SIG-M5 treated with dmso at 0.1 percent for 504 hours (cell line): ENCODE measurements at regions not wholly inside any gene's neighbourhood (a gene's known extent, or its start where the extent isn't known, plus 50 kb on each side); places are given as distances from the start of the nearest gene placed in this dataset.

Experiments used
- DNase-seq: peaks from one replicate; lab custom pipeline; 2025; ENCODE audit not compliant: unreplicated experiment; lab: John Stamatoyannopoulos, UW

- no peak for DNase-seq
These were observed 68.9 kb downstream of the NCR2 start for GRCh38 chr6:41404182-41404845.

- no peak for DNase-seq
These were observed 70.7 kb downstream of the NCR2 start for GRCh38 chr6:41405941-41406727.

- DNase-seq = no peak
These were observed 71.5 kb downstream of the NCR2 start for GRCh38 chr6:41406728-41407489.

GRCh38 chr6:41408576-41408975, 73.2 kb downstream of the NCR2 start:
- DNase-seq = no peak

- DNase-seq = no peak
These were observed 73.6 kb downstream of the NCR2 start for GRCh38 chr6:41408982-41409381.

DNA sequence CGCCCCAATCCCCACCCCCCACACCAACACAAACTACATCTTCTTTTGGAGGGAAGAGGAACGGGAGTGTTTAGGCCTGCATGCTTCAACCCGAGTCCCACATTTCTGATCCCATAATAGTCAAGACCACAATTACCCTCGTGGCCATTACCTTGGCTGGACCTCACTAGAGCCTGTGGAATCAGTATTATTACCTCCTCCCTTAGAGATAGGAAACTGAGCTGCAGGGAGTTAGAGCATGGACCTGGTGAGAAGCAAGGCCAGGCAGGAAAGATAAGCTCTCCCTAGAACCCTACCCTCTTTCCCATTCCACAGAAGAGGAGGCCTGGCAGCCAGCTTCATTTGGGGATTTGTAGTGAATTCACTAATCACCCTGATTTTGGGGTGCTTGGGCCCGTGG, 74.1 kb downstream of the NCR2 start:
- DNase-seq = no peak

- DNase-seq = no peak
These were observed 76.6 kb downstream of the NCR2 start for GRCh38 chr6:41411961-41412360.

GRCh38 chr6:41413250-41413649, 77.8 kb downstream of the NCR2 start:
- DNase-seq = no peak

- DNase-seq = no peak
These were observed 81.1 kb downstream of the NCR2 start for GRCh38 chr6:41416501-41416837.

- DNase-seq = no peak
These were observed 83.3 kb downstream of the NCR2 start for GRCh38 chr6:41418741-41419140.

GRCh38 chr6:41419385-41419784, 84.0 kb downstream of the NCR2 start:
- no peak for DNase-seq

DNA sequence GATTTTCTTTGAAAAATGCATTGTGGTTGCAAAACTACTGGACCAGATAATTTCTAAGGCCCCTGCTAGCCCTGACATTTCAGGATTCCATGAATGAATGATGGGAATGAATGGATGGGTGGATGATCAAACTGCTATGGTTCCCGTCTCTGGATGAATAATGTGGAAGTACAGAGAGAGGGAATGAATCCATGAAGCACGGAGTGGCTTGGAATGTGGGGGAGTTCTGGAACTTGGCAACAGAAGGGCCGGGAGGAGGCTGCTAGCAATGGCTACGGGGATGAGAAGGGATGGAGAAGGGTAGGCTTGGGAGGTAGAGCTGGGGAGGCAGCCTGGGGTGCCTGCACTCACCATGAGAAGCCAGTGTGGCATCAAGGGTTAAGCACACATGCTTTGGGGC, 84.8 kb downstream of the NCR2 start:
- DNase-seq = no peak

DNA sequence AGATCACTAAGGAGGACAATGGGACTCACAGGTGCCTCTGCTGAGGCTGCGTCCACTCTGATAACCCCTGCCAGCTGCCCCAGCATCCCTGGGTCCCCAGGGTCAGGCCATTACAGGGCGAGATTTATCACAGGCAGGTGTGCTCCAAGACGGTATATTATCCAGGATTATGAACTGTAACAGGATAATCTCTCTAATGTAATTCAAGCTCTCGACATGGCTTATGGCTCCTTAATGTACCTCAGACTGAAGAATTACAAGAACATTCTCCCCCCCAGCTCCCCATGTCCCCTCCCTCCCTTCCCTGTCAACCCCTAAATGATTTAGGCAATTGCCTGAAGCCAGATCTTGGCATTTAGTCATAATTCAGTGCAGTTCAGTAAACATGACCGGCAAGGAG, 86.8 kb downstream of the NCR2 start:
- DNase-seq = no peak

DNA sequence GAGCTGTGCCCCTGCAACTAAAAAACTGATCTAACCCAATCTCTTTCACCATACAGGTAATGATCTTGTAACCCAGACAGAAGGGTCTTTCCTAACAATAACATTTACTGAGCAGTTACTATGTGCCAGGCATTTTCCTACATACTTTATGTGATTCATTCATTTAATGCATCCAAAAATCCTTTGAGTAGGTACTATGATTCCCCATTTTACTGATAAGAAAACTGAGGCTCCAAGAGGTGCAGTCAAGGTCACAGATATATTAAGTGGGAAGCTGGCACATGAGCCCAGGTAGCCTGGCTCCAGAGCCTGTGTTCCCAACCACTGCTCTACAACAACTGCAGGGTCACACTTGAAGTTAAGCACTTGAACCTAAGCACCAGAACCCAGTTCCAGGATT, 87.6 kb downstream of the NCR2 start:
- no peak for DNase-seq

- DNase-seq = peak; percentile 74
These were observed 89.1 kb downstream of the NCR2 start for GRCh38 chr6:41424370-41425058.

GRCh38 chr6:41425511-41425910, 90.1 kb downstream of the NCR2 start:
- no peak for DNase-seq

GRCh38 chr6:41426438-41426851, 91.0 kb downstream of the NCR2 start:
- DNase-seq = peak; percentile 32

DNA sequence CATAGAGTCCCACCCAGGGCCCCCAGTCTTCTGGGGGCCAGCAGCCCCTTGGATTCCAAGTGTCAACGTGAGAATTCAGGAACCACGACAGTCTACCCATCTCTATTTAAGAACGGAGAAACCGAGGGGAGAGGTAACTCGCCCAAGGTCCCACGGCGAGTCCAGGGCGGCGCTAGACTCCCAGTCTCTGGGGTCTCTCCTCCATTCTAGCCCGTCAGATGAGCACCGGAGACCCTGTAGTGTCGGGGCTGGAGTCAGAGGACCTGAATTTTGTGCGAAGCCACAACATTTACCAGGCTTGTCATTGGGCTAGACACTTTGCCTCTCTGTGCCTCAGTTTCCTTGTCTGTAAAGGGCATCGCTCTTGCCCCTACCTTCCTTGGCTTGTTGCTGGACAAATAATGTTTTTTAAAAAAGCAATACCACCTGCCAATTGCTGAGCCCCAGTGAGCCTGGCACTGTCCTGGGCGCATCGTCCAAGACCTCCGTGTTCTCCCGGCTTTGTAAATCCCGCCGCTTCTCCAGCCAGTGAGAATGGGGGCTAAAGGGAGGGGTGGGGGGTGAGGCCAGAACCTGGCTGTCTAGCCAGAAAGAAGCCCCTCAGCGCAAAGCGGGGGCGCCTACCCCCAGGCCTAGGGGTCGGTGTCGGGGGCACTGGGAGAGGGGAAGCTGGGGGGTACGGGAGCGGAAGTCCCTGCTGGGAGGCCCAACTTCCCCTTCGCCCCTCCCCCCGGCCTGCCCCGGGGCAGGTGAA, 91.7 kb downstream of the NCR2 start:
- no peak for DNase-seq

DNA sequence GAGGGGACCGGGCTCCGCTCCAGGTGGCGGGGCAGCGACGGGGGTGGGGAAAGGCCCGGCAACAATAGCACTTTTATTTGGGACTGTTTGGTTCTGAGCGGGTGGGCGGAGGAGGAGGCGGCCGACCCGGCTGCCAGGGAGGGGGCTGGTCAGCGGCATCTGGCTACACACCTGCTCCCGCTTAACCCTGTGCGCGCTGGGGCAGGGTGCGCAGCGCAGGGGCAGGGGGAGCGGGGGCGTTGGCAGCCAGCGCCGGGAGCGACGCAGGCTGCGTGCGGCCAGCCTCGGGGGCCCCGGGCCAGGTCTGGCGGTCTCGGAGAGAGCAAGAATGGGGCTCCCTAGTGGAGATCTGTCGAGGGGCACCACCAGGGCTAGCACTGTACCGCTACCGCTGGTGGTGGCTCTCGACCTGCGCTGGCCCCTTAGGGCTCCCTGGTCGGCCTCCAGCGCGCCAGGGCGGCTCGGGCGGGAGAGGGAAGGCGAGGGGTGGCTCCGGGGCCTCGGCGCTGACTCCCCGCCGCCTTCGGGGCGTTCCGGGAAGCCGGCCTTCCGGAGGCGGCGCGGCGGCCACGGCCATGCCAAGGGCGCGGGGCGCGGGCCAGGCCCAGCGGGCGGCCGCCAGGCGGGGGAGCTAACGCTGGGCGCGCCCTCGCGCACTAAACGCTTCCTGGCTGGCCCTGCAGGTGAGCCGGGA, 92.4 kb downstream of the NCR2 start:
- DNase-seq = no peak

DNA sequence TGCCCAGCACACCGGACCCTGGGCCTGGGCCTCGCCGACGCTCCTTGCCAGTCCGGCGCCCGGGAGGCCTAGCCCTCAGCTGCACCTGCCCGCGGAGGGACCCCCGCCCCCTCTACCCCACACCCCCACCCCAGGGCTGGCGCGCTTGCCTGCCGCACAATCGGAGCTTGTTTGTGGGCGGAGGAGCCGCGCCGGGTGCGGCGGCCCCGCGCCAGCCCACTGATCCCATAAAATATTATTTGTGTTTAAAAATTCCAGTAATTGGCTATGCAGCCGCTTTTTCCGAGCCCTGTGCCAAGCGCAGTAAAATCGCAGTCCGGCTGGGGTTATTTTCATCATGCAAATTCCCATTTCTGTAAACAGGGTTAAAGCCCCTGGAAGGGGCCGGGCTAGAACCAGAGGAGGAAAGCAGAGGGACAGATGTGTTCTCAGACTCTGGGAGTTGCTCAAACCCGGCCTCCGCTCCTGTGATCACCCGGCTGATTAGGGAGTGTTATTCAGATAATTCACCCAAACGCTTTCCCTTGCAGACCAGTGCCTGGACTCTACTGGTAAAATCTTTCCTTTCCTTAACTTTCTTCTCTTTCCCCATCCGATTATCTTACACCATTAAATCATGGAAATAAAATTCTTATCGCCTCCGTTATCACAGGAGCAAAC, 93.1 kb downstream of the NCR2 start:
- no peak for DNase-seq
